Stromal cell of bone marrow (primary cell): ENCODE measurements at regions not wholly inside any gene's neighbourhood (a gene's known extent, or its start where the extent isn't known, plus 50 kb on each side); places are given as distances from the start of the nearest gene placed in this dataset.
"Not testable (repeated sequence)": the region's sequence is repeated elsewhere in the genome, so short reads cannot be mapped to it uniquely, and the experiment has no call there.

Experiments used
- DNase-seq: peaks from one replicate; pipeline ENCODE4 v3.0.0-alpha.2; 2012; ENCODE audit warnings: low read depth

DNA sequence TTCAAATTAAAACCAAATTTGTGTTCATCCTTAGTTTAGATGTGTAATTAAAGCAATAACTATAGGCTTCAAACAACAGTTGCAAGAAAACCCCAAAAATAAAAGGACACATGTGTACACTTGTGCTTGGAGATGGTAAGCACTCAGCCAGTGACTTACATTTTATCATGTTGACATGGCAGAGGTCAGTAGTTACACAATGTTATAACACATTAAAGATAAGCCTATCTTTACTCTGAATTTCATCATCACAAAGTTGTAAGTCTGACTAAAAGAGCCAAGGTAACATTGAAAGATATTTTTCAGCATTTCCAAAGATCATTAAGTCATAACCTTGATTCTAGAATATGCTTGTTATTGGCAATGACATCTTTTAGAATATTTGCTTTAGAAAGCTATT lies 98.5 kb upstream of the PNPLA4 start:
- DNase-seq, result no peak

DNA sequence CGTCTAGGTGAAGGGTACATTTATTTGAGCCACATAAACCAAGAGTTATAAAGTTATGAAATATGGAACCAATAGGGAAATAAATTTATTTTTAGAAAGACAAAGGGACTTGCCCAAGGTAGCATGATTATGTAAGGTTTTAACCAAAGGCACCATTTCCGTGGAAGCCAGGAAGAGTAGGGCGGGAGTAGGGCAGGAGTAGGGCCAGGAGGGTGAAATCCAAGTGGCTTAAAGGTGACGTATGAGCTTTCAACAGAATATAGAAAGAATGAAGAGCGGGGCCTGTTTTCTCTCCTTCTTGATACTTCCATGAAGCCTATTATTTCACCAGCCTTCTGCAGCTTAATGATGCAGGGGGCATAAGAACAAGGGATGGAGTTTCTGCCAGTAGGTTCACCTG lies 91.7 kb upstream of the PNPLA4 start:
- no peak for DNase-seq

DNA sequence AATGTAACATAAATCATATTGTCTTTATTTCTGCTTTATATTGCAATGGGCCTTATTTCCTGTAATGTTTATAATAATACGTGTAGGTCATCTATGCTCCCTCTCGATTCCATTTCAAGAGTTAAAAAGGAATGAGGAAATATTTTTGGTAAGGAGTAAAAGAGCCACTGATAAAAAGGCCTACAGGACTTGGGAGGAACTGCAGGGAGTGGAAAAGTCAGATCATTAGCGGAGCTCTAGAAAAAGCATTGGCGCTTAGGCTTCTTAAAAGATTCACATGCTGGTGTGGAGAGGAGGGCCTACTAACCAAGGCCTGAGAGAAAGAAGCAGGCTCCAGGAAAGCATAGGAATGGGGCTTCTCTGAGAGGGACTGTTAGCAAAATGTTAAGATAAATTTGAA lies 82.9 kb upstream of the PNPLA4 start:
- no peak for DNase-seq

DNA sequence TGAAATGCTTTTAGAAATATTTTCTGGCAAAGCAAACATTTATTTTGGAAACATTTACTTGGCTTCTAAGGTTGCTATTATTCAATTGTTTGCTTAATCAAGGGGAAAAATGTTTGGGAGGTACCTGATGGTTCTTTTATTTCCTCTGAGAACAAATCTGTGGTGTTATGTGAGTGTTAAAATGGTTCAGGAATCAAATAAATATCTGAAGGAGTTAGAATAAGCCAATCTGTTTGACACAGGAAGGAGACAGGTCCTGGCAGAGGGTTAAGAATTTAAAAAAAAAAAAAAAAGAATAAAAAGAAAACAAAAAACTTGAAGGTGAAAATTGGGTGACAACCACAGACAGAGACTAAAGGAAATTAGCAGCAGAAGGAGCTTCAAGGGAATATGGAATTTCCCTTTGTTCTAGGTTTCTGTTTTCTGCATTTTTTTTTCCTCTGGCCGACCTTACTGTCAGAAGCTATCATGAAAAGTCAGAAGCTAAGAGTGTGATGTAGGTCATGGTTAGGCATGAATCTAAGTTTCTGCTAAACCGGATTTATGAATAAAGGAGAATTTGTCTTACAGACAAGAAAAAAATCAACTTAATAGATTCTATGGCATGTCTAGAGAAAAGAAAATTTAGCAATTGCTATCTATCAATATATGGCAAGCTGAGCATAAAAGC lies 78.6 kb upstream of the PNPLA4 start:
- no peak for DNase-seq

DNA sequence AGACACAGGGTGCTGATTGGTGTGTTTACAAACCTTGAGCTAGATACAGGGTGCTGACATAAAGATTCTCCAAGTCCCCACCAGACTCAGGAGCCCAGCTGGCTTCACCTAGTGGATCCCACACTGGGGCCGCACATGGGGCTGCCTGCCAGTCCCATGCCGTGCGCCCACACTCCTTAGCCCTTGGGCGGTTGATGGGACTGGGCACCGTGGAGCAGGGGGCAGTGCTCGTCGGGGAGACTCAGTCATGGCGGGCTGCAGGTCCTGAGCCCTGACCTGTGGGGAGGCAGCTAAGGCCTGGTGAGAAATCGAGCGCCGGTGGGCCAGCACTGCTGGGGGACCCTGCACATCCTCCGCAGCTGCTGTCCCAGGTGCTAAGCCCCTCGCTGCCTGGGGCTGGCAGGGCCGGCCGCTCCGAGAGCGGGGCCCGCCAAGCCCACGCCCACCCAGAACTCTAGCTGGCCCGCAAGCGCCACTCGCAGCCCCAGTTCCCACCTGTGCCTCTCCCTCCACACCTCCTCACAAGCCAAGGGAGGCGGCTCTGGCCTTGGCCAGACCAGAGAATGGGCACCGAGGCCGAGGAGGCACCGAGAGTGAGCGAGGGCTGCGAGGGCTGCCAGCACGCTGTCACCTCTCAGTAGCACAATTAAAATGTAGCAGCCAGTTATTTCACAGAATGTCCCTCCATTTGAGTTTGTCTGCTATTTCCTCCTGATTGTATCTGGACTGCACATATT lies 76.1 kb upstream of the PNPLA4 start:
- DNase-seq, result no peak

DNA sequence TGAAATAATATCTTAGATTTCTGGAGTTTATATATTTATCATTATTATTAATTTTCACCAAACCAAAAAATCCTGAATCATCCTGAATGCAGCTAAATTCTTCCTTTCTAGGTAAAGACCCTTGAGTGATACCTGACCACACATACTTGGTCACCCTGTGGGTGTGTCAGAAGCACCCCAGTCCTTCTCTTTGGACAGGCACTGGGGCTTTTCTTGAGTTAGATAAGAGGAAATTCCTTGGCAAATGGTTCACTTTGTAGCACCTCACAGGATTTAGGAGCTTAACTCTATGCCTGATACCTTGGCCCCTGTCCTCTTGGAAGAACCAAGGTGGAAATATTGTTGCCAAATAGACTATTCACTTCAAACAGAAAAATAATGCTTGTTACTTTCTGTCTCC lies 69.6 kb upstream of the PNPLA4 start:
- DNase-seq, result no peak

DNA sequence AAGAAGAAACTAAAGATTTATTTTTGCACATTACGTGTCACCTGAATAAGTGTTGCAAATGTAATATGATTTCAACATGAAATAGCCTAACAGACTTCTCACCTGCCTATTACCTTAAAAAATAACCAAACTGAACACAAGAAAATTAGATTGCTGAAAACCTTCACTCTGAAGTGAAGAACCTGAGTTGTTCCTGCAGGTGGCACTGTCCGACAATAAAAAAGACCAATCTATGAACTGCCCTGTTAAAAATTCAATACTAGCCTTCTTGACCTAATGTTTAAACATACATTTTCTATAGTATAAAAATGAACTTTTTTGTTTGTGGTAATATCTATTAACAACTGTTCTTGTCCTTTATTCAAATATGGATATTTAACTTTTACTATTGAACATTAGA lies 69.2 kb upstream of the PNPLA4 start:
- DNase-seq, result peak; percentile 11

DNA sequence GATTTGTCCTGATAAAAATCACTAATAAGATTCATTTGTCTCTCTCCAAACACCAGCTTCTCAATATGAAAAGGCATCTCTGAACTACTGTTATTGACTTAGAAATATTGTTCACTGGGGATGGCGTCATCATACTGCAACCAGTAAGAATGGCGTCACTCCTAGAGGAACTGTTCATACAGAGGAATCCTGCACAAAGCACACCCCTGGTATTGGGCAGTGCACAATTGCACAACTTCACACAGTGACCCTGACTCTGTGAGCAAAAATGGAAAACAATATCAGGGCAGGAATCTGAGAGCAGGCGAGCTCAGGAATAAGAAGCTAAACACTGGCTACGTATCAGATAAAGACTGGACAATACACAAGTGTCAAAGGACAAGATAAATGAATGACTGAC lies 66.7 kb upstream of the PNPLA4 start:
- DNase-seq, result no peak

DNA sequence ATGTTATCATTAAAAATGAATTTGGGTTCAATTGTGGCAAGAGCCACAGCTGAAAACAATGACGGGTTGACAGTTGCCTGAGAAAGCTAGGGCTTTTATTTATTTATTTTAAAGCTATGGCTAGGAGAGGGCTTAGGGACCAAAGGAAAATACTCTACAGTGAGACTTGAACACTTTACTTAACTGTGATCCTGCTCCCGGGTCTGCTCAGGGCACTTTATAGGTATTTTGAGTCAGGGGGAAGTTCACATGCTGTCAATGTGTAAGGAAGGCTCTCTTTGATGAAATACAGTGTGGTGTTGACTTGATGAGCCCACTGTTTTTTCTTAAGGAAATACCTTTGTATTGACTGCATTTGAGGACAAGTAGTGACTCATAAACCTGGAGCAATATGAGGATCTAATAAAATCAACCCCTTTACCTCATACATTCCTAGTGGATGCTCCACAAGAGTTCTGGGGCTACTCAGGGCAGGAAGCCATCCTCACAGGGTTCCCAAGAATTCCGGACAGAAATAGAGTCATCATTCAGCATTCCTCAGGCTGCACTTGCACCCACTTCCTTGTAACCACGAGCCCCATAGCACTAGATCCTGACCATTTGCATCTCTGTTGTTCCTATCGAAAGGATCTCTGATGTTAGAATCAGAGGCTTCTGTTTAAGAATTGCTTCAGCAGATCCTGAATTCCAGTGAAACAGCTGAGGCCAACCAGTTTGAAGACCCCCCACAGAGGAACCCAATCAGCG lies 61.0 kb upstream of the PNPLA4 start:
- not testable (repeated sequence) for DNase-seq

DNA sequence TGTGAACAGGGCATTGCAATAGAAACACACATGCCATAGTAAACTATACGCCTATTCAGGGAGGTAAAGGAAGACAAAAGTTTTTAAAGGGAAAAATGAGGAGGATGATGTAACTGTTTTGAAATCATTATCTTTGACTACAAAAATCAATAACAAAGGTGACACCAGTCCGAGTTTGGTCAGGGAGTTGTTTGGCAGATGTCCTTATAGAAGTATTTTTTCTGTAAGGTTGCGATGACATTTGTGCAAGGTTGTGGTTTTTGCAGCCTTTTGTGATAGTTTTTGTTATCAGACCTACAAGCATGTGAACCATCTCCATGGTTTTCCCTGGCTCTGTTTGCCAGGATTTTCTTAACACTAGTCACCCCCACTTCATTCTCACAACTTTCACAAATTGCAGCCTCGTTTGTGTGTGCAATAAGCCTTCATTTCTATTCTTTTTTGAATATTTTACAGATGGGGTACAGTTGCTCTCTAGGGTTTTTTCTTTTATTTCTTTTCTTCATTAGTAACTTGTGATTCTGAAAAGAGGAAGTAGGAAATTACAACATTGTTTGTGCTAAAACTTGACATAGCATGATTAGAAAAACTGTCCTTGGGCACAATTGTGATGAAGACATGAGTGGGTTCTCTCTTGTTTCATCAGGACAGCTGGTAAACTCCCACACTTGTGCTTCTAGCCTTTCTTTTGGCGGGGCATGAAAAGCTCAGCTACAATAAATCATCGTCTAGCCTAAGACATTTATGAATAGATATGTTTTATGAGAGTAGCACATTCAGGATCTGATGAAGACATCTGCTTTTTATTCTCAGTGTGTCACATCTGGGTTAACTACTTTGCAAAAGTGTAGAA lies 60.2 kb upstream of the PNPLA4 start:
- DNase-seq, result no peak

DNA sequence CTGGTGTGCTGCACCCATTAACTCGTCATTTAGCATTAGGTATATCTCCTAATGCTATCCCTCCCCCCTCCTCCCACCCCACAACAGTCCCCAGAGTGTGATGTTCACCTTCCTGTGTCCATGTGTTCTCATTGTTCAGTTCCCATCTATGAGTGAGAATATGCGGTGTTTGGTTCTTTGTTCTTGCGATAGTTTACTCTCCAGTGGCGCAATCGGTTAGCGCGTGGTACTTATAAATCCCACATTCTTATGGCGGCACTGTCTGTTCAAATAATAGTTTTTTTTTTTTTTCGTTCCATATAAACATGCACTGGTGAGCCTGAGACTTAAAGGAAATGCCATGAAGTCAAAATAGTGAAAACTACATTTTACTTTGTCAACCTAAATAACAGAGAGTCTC lies 59.5 kb upstream of the PNPLA4 start:
- DNase-seq, result not testable (repeated sequence)

DNA sequence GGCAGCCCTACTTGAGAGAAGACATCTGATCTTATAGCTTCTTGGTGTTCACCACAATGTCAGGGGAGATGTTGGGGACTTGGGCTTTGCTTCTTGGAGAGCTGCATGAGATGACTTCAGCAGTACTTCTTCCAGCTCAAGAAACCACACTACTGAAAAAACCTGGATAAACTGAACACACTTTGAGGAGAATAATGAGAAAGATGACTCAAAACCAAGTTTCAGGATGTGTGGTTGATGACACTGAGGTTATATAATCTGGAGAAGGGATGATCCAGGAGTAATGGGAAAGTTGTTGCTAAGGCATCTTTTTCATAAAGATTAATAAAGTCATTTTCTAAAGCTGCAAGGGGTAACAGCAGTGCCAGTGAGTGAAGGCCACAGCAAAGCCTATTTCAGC lies 58.4 kb upstream of the PNPLA4 start:
- DNase-seq, result no peak

DNA sequence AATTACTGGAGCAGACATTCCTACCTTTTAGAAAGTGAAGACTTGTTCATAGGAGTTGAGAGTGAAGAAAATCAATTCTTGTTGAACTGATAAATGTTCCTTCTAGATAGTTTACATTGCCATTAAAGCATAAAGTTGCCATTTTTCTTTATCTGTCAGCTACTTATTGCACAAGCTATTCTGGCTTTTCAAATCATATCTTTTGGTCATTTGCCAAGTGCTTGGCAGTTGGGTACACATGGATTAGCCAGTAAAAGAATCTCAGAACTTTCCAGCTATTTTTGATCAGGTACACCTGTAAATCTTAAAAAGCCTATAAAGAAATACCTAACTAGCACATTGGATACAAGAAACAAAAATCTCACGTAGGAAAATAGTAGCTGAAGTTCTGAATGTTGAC lies 56.4 kb upstream of the PNPLA4 start:
- no peak for DNase-seq
